Kidney (tissue), 13 donors: ENCODE measurements at regions not wholly inside any gene's neighbourhood (a gene's known extent, or its start where the extent isn't known, plus 50 kb on each side); places are given as distances from the start of the nearest gene placed in this dataset.

Experiments
- DNase-seq, 5 donors: peaks; one replicate each; pipeline ENCODE4 v3.0.0-alpha.2; 2013 to 2020
- FAIRE-seq: peaks from 2 replicates; lab custom pipeline; 2012; peaks lifted over from hg19 to GRCh38; lab: Jason Lieb, UNC
- H3K27ac ChIP-seq, 2 donors: one replicate each; pipeline ENCODE4 v1.7.0; 2013; ENCODE audit warnings: low read depth in 2 of 2, low read length in 2 of 2, inconsistent platforms in 1 of 2
- H3K27me3 ChIP-seq: one replicate; pipeline ENCODE4 v1.7.1; 2013; ENCODE audit warnings: low read length, inconsistent platforms; ENCODE audit not compliant: control insufficient read depth, insufficient read depth
- H3K36me3 ChIP-seq, 3 donors: one replicate each; pipeline versions ENCODE4 v1.7.0 to v1.7.1; 2013; ENCODE audit warnings: low read length in 3 of 3, control low read depth in 1 of 3, inconsistent platforms in 1 of 3; ENCODE audit not compliant: insufficient read depth in 3 of 3, control insufficient read depth in 2 of 3
- H3K4me1 ChIP-seq, 3 donors: one replicate each; pipeline versions ENCODE4 v1.7.0 to v1.7.1; 2013; ENCODE audit warnings: low read length in 3 of 3, inconsistent platforms in 1 of 3, low read depth in 1 of 3; ENCODE audit not compliant: control insufficient read depth in 2 of 3, insufficient read depth in 2 of 3
- H3K4me3 ChIP-seq, 3 donors: one replicate each; pipeline versions ENCODE4 v1.7.0 to v1.8.1; 2013; ENCODE audit warnings: low read length in 3 of 3, control low read depth in 1 of 3, inconsistent platforms in 1 of 3
- H3K9ac ChIP-seq, 3 donors: one replicate each; pipeline versions ENCODE4 v1.7.0 to v1.7.1; 2013; ENCODE audit warnings: low read length in 3 of 3, control low read depth in 1 of 3, inconsistent platforms in 1 of 3
- H3K9me3 ChIP-seq, 3 donors: one replicate each; pipeline versions ENCODE4 v1.7.0 to v1.7.1; 2013; ENCODE audit warnings: low read length in 3 of 3, control low read depth in 1 of 3, inconsistent platforms in 1 of 3; ENCODE audit not compliant: control insufficient read depth in 2 of 3, insufficient read depth in 1 of 3
- CTCF ChIP-seq: IDR thresholded peaks from 3 replicates; pipeline ENCODE4 v1.5.1; 2012; ENCODE audit warnings: mild to moderate bottlenecking, moderate library complexity, borderline replicate concordance; ENCODE audit not compliant: insufficient read depth; ENCODE audit errors: extremely low read depth
- intact Hi-C: fragments of 100-400 bp; cut with DNase I; formaldehyde crosslinking; loops from one replicate; pipeline ENCODE4 v1.11.1; 2022
- donor health status: control.
- donor health status: control.
- donor health status: control.
- donor health status: control.
- donor health status: control.
- donor health status: DM: yes; HTN: yes; CAD: no.
- donor health status: Normal renal cell carcinoma (clear cell type).

- intact Hi-C loops = no loop called here
- Histone ChIP-seq H3K9me3 (no peaks in the 10 kb centered on the region), H3K36me3 (no peaks in the 10 kb centered on the region), H3K9ac (no peak overlapping the region), H3K27ac (no peak overlapping the region), H3K4me1 (no peaks in the 10 kb centered on the region), H3K27me3 (no peaks in the 10 kb centered on the region), H3K4me3 (no peak overlapping the region)
- DNase-seq (no peak), FAIRE-seq (no peak)
- TF ChIP-seq CTCF = no peak
Measured at GRCh38 chr2:8355102-8355859, 326.6 kb upstream of the ID2 start.

GRCh38 chr2:8357738-8358518 lies 323.9 kb upstream of the ID2 start:
- FAIRE-seq (no peak), DNase-seq (no peak)
- no peaks in the 10 kb centered on the region for H3K4me1 ChIP-seq
- intact Hi-C loops = no loop called here
- no peak overlapping the region for H3K9ac ChIP-seq
- no peaks in the 10 kb centered on the region for H3K9me3 ChIP-seq
- no peak overlapping the region for H3K27ac ChIP-seq
- no peaks in the 10 kb centered on the region for H3K27me3 ChIP-seq
- H3K4me3 ChIP-seq = no peak overlapping the region
- no peaks in the 10 kb centered on the region for H3K36me3 ChIP-seq
- TF ChIP-seq CTCF = no peak

GRCh38 chr2:8361930-8362329 lies 319.9 kb upstream of the ID2 start:
- H3K4me3 ChIP-seq = no peak overlapping the region
- DNase-seq (no peak), FAIRE-seq (no peak)
- H3K27ac ChIP-seq = no peak overlapping the region
- no peak overlapping the region for H3K9ac ChIP-seq
- TF ChIP-seq CTCF = no peak
- no peaks in the 10 kb centered on the region for H3K9me3 ChIP-seq
- no peaks in the 10 kb centered on the region for H3K27me3 ChIP-seq
- intact Hi-C loops = no loop called here
- H3K4me1 ChIP-seq = no peaks in the 10 kb centered on the region
- H3K36me3 ChIP-seq = no peaks in the 10 kb centered on the region
